ENCODE measurements at regions not wholly inside any gene's neighbourhood (a gene's known extent, or its start where the extent isn't known, plus 50 kb on each side); places are given as distances from the start of the nearest gene placed in this dataset.

DNA sequence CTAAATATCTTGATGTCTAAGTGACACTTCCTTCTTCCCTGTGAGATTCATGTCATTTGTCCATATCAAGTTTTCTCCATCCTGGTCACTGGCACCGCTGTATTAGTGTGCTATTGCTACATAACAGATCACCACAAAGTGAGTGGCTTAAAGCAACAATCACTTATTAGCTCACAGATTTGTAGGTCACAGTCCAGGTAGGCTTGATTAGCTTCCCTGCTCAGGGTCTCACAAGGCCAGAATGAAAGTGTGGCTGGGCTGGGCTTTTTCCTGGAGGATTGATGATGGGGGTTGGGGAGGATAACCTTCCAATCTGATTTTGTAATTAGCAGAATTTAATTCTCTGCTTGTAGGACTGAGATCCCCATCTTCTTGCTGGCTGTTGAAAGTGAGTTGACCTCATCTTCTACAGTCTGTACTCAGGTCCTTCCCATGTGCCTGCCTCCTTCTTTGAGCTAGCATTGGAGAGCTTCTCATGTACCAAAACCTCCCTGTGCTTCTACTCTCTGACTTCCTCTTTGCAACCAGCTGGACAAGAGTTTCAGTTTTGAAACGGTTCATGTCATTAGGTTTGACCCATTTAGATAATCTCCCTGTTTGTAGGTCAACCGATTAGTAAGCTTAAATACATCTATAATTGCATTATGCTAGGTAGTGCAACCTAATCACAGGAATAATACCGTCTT is 152.4 kb upstream of the MAN1A1 start:
- intact Hi-C loops (cut with DNase I): no loop called here
- DNase-seq (no peak), ATAC-seq (no peak)
- TF ChIP-seq, protein P1, sequence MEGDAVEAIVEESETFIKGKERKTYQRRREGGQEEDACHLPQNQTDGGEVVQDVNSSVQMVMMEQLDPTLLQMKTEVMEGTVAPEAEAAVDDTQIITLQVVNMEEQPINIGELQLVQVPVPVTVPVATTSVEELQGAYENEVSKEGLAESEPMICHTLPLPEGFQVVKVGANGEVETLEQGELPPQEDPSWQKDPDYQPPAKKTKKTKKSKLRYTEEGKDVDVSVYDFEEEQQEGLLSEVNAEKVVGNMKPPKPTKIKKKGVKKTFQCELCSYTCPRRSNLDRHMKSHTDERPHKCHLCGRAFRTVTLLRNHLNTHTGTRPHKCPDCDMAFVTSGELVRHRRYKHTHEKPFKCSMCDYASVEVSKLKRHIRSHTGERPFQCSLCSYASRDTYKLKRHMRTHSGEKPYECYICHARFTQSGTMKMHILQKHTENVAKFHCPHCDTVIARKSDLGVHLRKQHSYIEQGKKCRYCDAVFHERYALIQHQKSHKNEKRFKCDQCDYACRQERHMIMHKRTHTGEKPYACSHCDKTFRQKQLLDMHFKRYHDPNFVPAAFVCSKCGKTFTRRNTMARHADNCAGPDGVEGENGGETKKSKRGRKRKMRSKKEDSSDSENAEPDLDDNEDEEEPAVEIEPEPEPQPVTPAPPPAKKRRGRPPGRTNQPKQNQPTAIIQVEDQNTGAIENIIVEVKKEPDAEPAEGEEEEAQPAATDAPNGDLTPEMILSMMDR (IDR thresholded peaks at IDR 0.05): no peak
- no peak for TF ChIP-seq POLR2A (IDR thresholded peaks at IDR 0.05)
- Histone ChIP-seq H3K4me1 (no peaks in the 10 kb centered on the region), H3K36me3 (no peaks in the 10 kb centered on the region), H3K27me3 (no peaks in the 10 kb centered on the region), H3K9me3 (no peaks in the 10 kb centered on the region), H3K27ac (no peak overlapping the region), H3K4me3 (no peak overlapping the region)
- 66 to 72% (median 70%) methylated on average over 4 of the region's 4 CpGs for WGBS, 4 donors

DNA sequence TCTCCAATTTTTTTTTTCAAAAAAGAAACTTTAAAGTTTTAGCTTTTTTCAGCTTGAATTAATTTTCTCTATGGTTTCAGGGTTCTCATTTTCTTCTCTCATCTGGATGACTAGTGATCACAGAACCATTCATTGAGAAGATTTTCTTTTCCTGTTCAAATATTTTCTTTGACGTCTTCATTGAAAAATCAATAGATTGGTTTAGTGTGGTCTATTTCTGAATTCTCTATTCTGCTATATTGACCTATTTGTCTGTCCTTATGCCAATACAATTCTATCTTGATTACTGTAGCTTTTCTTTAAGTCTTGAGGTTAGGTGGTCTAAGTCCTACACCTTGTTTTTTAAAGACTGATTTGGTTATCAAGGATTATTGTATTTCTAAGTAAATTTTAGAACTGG is 150.2 kb upstream of the MAN1A1 start:
- H3K36me3 ChIP-seq: no peaks in the 10 kb centered on the region
- ATAC-seq (no peak), DNase-seq (no peak)
- no peaks in the 10 kb centered on the region for H3K9me3 ChIP-seq
- no peaks in the 10 kb centered on the region for H3K27me3 ChIP-seq
- no peak overlapping the region for H3K4me3 ChIP-seq
- no peak overlapping the region for H3K27ac ChIP-seq
- intact Hi-C loops (cut with DNase I): no loop called here
- WGBS, 4 donors: 92 to 96% (median 95%) methylated on average over 1 of the region's 1 CpG
- H3K4me1 ChIP-seq: peaks cover 0 to 3% (median 0%) of the 10 kb centered on the region in 12 donors
- TF ChIP-seq, protein P1 (IDR thresholded peaks at IDR 0.05): no peak
- TF ChIP-seq POLR2A (IDR thresholded peaks at IDR 0.05): no peak

DNA sequence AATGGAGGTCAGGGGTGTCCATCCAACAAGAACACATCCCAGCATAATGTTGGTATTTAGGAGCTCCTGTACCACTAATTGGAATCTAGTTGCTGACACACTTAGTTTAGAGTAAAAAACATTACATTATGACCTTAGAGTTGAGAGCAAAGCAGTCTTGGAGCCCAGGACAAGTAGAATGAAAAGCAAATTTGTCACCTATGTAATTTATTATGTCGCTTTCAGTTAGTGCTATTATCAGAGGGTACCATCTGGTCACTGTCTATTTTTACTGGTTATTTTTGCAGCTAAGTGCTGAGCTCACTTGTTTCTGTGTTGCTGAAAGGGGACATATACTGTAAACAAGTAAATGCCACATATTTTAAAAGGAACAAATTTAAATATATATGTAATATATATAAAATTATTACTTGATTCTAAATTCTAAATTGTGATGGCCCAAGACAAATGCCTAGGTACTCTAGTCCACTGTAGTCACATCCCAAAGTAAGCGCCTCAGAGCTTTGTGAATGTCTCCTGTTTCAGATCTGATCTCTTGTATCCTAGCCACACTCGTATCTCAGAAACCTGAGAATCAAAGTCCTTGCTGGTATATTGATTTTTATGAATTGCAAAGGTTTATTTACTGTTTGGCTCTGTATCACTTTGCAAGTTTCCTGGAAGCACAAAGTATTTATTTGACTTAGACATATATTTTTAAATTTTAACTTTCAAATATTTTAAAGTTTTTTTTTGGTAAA is 148.6 kb upstream of the MAN1A1 start:
- Histone ChIP-seq H3K27ac (no peak overlapping the region), H3K4me3 (no peak overlapping the region), H3K36me3 (no peaks in the 10 kb centered on the region), H3K4me1 (peaks cover 0 to 4% (median 0%) of the 10 kb centered on the region in 12 donors), H3K27me3 (no peaks in the 10 kb centered on the region), H3K9me3 (no peaks in the 10 kb centered on the region)
- TF ChIP-seq, protein P1 (IDR thresholded peaks at IDR 0.05): no peak
- no peak for TF ChIP-seq POLR2A (IDR thresholded peaks at IDR 0.05)
- 85 to 92% (median 88%) methylated on average over 3 of the region's 3 CpGs for WGBS, 4 donors
- DNase-seq: no peak
- intact Hi-C loops (cut with DNase I): no loop called here
- no peak for ATAC-seq

DNA sequence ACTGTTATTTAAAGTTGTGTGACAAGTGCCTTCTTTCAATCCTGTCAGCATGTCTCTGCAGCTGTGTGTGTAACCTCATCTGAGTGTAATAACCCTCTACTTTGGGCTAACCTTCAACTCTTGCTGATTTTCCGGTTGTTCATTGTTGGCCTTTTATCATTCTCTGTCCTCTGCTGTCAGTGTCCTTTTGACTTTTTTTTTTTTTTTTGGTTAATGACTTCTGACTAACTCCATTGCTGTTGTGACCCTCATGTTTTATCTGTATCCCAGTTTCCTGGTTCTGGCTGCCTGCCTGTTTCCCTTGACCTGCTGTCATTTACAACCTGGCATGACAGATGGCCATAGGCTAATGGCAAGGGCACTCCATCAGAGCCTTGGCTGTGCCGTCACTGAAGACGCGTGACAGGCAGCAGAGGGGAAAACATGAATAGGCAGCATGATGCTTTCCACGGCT is 145.7 kb upstream of the MAN1A1 start:
- intact Hi-C loops (cut with DNase I): no loop called here
- peak overlapping the region in 2 of 12 donors; percentile 1 to 7 for H3K27ac ChIP-seq
- ATAC-seq: peak in 3 of 4 donors; percentile 84 to 95 (median 94)
- no peak overlapping the region for H3K4me3 ChIP-seq
- peaks cover 0 to 16% (median 0%) of the 10 kb centered on the region in 12 donors for H3K9me3 ChIP-seq
- DNase-seq: peak; percentile 14 to 64 (median 42)
- H3K27me3 ChIP-seq: no peaks in the 10 kb centered on the region
- H3K4me1 ChIP-seq: peaks cover 0 to 4% (median 0%) of the 10 kb centered on the region in 12 donors
- no peaks in the 10 kb centered on the region for H3K36me3 ChIP-seq
- 32 to 53% (median 42%) methylated on average over 5 of the region's 5 CpGs for WGBS, 4 donors
- TF ChIP-seq, protein P1 (IDR thresholded peaks at IDR 0.05): no peak
- TF ChIP-seq POLR2A (IDR thresholded peaks at IDR 0.05): no peak

All from heart left ventricle (tissue), 16 donors.